Upper lobe of left lung (tissue), 6 donors: ENCODE measurements at regions not wholly inside any gene's neighbourhood (a gene's known extent, or its start where the extent isn't known, plus 50 kb on each side); places are given as distances from the start of the nearest gene placed in this dataset.

ENCODE experiments used
- ATAC-seq, 2 donors: fragments of 200-7000 bp; cut with Tn5 transposase; one replicate each; pipeline ENCODE4 v1.9.1; 2022; ENCODE audit warnings: mild to moderate bottlenecking in 2 of 2, moderate library complexity in 2 of 2; ENCODE audit not compliant: low FRiP score in 2 of 2
- DNase-seq, 2 donors: peaks; one replicate each; pipeline ENCODE4 v3.0.0-alpha.2; 2019 to 2020
- H3K27ac ChIP-seq, 4 donors: fragments of 200-600 bp; sonication (generic); one replicate each; pipeline ENCODE4 v1.5.1; 2016 to 2019
- H3K27me3 ChIP-seq, 4 donors: fragments of 200-600 bp; sonication (generic); one replicate each; pipeline ENCODE4 v1.5.1; 2017 to 2019
- H3K36me3 ChIP-seq, 4 donors: fragments of 200-600 bp; sonication (generic); one replicate each; pipeline ENCODE4 v1.5.1; 2016 to 2019
- H3K4me1 ChIP-seq, 4 donors: fragments of 200-600 bp; sonication (generic); one replicate each; pipeline ENCODE4 v1.5.1; 2018 to 2019
- H3K4me3 ChIP-seq, 4 donors: fragments of 200-600 bp; sonication (generic); one replicate each; pipeline ENCODE4 v1.5.1; 2017 to 2019; ENCODE audit warnings: mild to moderate bottlenecking in 2 of 4, moderate library complexity in 1 of 4
- H3K9me3 ChIP-seq, 4 donors: fragments of 200-600 bp; sonication (generic); one replicate each; pipeline ENCODE4 v1.5.1; 2018 to 2019
- EP300 ChIP-seq, 4 donors: sonication (generic); formaldehyde crosslinking; IDR thresholded peaks; one replicate each; pipeline ENCODE4 v1.5.1; 2017; ENCODE audit warnings: antibody characterized with exemption in 4 of 4, control low read depth in 2 of 4
- POLR2A ChIP-seq, 4 donors: fragments of 450-650 bp; IDR thresholded peaks; one replicate each; pipeline ENCODE4 v1.5.1; 2016 to 2017; ENCODE audit warnings: antibody characterized with exemption in 4 of 4, mild to moderate bottlenecking in 2 of 4
- POLR2AphosphoS5 ChIP-seq, 2 donors: sonication (generic); formaldehyde crosslinking; IDR thresholded peaks; one replicate each; pipeline ENCODE4 v1.5.1; 2017; ENCODE audit warnings: antibody characterized with exemption in 2 of 2
- WGBS, 2 donors: methylation state at CpG; one replicate each; pipeline ENCODE4 v1.1.5; 2017 to 2018; 5-methylcytosine and 5-hydroxymethylcytosine counted together
- TF ChIP-seq, protein P1 (sequence below), 6 experiments: fragments of 450-650 bp in 4 of 6; fragments of 200-600 bp in 2 of 6; sonication (generic) in 2 of 6; IDR thresholded peaks; one replicate each; pipeline ENCODE4 v1.5.1; 2016 to 2019; ENCODE audit warnings: antibody characterized with exemption in 6 of 6
- donor health status: DM: no; HTN: no; CAD: no; lungs with moderate emphysema.
- donor health status: DM: no; HTN: yes; CAD: no; lungs with severe emphysema.

DNA sequence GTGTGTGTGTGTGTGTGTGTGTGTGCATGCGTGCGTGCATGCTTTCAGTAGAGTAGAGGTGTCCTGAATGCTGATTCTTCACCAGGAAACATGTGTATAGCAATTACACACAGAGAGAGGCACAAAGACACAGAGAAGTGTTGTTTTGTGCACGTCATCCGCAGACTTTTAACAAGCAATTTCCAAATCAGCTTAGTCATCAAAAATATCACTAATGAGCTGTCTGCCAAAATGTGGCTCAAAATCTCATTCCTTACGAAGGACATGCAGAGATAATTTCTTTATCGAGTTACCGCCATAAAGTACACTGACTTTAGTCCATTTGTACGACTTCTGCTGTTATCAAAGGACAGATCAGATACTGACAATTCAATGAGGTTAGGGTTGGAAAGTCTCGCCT lies 274.9 kb upstream of the RARB start:
- DNase-seq, result no peak
- Histone ChIP-seq H3K27me3 (no peaks in the 10 kb centered on the region), H3K36me3 (no peaks in the 10 kb centered on the region), H3K4me3 (no peak overlapping the region), H3K4me1 (peaks cover 0 to 8% (median 0%) of the 10 kb centered on the region in 4 donors), H3K9me3 (no peaks in the 10 kb centered on the region), H3K27ac (peak overlapping the region in 1 of 4 donors; percentile 76)
- WGBS, 2 donors, result 85 to 90% methylated on average over 9 of the region's 9 CpGs
- TF ChIP-seq EP300 (IDR thresholded peaks at IDR 0.05) (no peak), POLR2AphosphoS5 (IDR thresholded peaks at IDR 0.05) (no peak), POLR2A (IDR thresholded peaks at IDR 0.05) (no peak)
- TF ChIP-seq, protein P1, sequence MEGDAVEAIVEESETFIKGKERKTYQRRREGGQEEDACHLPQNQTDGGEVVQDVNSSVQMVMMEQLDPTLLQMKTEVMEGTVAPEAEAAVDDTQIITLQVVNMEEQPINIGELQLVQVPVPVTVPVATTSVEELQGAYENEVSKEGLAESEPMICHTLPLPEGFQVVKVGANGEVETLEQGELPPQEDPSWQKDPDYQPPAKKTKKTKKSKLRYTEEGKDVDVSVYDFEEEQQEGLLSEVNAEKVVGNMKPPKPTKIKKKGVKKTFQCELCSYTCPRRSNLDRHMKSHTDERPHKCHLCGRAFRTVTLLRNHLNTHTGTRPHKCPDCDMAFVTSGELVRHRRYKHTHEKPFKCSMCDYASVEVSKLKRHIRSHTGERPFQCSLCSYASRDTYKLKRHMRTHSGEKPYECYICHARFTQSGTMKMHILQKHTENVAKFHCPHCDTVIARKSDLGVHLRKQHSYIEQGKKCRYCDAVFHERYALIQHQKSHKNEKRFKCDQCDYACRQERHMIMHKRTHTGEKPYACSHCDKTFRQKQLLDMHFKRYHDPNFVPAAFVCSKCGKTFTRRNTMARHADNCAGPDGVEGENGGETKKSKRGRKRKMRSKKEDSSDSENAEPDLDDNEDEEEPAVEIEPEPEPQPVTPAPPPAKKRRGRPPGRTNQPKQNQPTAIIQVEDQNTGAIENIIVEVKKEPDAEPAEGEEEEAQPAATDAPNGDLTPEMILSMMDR (IDR thresholded peaks at IDR 0.05), result no peak
- ATAC-seq, result no peak

DNA sequence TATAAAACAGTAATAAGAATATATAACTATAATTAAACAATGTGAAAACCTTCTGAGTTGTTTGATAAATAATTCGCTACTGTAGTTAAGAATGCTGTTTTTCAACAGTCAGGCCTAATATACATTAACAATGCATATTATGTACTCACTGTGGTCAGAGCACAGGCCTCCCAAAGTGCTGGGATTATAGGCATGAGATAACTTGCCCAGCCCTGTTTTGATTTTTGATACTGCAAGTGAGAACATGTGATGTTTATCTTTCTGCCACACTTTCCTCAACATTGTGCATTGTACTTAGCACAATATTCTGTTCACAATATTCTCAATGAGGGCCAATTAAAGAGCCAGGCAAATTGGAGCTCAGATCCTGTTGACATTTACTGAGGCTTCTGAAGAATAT lies 274.5 kb upstream of the RARB start:
- 86 to 91% methylated on average over 1 of the region's 1 CpG for WGBS, 2 donors
- TF ChIP-seq EP300 (IDR thresholded peaks at IDR 0.05) (no peak), POLR2A (IDR thresholded peaks at IDR 0.05) (no peak), POLR2AphosphoS5 (IDR thresholded peaks at IDR 0.05) (no peak)
- TF ChIP-seq, protein P1 (IDR thresholded peaks at IDR 0.05), result no peak

DNA sequence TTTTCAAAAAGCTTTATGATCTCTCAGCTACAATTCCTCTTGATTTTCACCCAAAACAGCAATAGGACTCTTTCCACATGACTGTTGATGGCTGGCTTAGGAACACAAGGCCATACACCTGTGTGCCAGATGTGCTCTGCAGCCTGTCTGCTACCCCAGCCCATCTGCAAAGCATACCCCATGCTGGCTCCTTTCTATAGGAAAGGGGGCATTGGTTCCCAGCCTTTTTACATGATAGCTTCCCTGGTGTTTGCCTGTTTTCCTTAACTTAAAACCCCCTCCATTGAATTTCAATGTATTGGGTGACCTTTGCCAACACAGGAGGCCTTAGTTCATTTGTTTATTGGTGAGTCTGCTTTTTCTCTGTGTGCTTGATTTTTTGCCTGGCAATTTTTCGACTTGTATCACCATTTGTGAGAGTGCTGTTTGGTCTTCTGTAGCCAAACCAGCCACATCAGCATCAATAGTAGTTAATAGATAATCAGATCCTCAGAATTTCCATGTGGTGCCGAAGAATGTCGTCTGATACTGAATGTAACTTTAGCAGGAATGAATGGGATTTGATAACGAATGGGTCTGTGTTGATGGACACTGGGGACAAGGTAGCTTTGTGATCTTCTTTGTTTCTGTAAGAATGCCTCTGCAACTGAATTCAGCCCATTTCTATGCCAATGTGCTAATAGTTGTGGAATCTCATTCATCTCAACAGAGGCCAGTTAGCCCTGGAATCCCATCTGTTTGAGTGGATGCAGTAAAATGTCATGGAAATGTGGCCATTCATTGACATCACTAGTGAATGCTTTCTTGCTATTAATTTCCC lies 272.2 kb upstream of the RARB start:
- no peak for DNase-seq
- Histone ChIP-seq H3K27me3 (no peaks in the 10 kb centered on the region), H3K36me3 (no peaks in the 10 kb centered on the region), H3K4me3 (no peak overlapping the region), H3K27ac (no peak overlapping the region), H3K9me3 (no peaks in the 10 kb centered on the region), H3K4me1 (peaks cover 0 to 2% (median 0%) of the 10 kb centered on the region in 4 donors)
- TF ChIP-seq POLR2A (IDR thresholded peaks at IDR 0.05), result no peak
- no peak for TF ChIP-seq EP300 (IDR thresholded peaks at IDR 0.05)
- TF ChIP-seq POLR2AphosphoS5 (IDR thresholded peaks at IDR 0.05), result no peak
- TF ChIP-seq, protein P1 (IDR thresholded peaks at IDR 0.05), result no peak
- 59 to 80% methylated on average over 4 of the region's 4 CpGs for WGBS, 2 donors
- ATAC-seq, result no peak

More for the DNA sequence above, 274.5 kb upstream of the RARB start:
- no peaks in the 10 kb centered on the region for H3K27me3 ChIP-seq
- H3K36me3 ChIP-seq, result no peaks in the 10 kb centered on the region
- H3K9me3 ChIP-seq, result no peaks in the 10 kb centered on the region
- no peak for DNase-seq
- H3K4me3 ChIP-seq, result no peak overlapping the region
- no peak for ATAC-seq
- H3K4me1 ChIP-seq, result peaks cover 0 to 8% (median 0%) of the 10 kb centered on the region in 4 donors
- H3K27ac ChIP-seq, result no peak overlapping the region

DNA sequence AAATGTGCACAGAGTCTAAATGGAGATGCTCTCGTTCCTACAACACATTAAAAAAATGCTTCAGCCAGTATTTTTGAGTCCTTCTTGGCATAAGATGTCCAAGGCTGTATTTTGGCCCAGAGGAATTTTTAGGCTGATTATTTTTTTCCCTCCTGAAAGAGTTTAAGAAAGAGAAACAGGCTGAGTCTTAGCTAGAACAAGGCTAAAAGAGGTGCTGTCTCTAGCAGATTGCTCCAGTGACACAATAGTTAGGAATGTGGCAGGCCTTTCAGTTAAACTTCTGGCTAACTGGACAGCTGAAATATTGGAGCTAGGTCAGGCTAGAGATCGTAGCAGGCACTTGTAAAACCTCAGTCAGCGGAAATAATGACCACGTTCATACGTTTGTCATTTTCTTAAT lies 271.4 kb upstream of the RARB start:
- no peak for DNase-seq
- H3K4me3 ChIP-seq, result no peak overlapping the region
- no peaks in the 10 kb centered on the region for H3K27me3 ChIP-seq
- H3K9me3 ChIP-seq, result no peaks in the 10 kb centered on the region
- WGBS, 2 donors, result 64 to 75% methylated on average over 5 of the region's 5 CpGs
- no peak overlapping the region for H3K27ac ChIP-seq
- no peaks in the 10 kb centered on the region for H3K36me3 ChIP-seq
- ATAC-seq, result peak; percentile 66 to 87
- TF ChIP-seq, protein P1 (IDR thresholded peaks at IDR 0.05), result no peak
- TF ChIP-seq POLR2A (IDR thresholded peaks at IDR 0.05) (no peak), POLR2AphosphoS5 (IDR thresholded peaks at IDR 0.05) (no peak), EP300 (IDR thresholded peaks at IDR 0.05) (no peak)
- no peaks in the 10 kb centered on the region for H3K4me1 ChIP-seq

DNA sequence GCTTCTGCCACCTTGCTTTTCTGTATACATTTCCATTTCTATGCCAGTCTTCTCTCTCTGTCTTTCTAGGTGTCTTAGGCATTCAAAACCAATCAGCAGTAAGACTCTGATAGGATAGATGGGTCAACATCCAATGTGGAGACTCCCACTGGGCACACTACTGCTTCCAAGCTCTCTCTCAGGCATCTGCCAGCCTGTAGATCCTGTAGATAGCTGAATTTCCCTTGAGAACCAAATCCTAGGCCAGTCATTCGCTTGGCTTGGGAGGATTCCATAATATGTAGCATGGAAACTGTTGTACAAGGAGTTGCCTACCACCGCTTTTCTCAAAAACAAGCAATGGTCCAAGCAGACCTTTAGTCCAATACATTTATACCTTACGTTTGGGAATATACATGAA lies 262.8 kb upstream of the RARB start:
- H3K4me3 ChIP-seq, result no peak overlapping the region
- no peak overlapping the region for H3K27ac ChIP-seq
- H3K27me3 ChIP-seq, result no peaks in the 10 kb centered on the region
- WGBS, 2 donors, result 88 to 95% methylated on average over 3 of the region's 3 CpGs
- no peaks in the 10 kb centered on the region for H3K36me3 ChIP-seq
- DNase-seq (no peak), ATAC-seq (no peak)
- no peak for TF ChIP-seq POLR2A (IDR thresholded peaks at IDR 0.05)
- no peak for TF ChIP-seq POLR2AphosphoS5 (IDR thresholded peaks at IDR 0.05)
- TF ChIP-seq, protein P1 (IDR thresholded peaks at IDR 0.05), result no peak
- TF ChIP-seq EP300 (IDR thresholded peaks at IDR 0.05), result no peak
- no peaks in the 10 kb centered on the region for H3K9me3 ChIP-seq
- H3K4me1 ChIP-seq, result no peaks in the 10 kb centered on the region
